Neural progenitor cell (in vitro differentiated cells): ENCODE measurements at regions not wholly inside any gene's neighbourhood (a gene's known extent, or its start where the extent isn't known, plus 50 kb on each side); places are given as distances from the start of the nearest gene placed in this dataset.

Experiments used
- DNase-seq: peaks from one replicate; pipeline ENCODE4 v3.0.0-alpha.2; 2016; ENCODE audit warnings: low spot score
- H2AFZ ChIP-seq: fragments of 200-600 bp; sonication (generic); replicated peaks from 2 replicates; pipeline ENCODE4 v1.6.1; 2016; ENCODE audit warnings: antibody characterized with exemption
- H3F3A ChIP-seq: fragments of 200-600 bp; sonication (generic); 2 replicates; pipeline ENCODE4 v1.6.1; 2016; ENCODE audit warnings: antibody characterized with exemption, low read depth
- H3K27ac ChIP-seq: fragments of 200-600 bp; sonication (generic); 2 replicates; pipeline ENCODE4 v1.5.1; 2016; ENCODE audit warnings: mild to moderate bottlenecking
- H3K27me3 ChIP-seq: fragments of 200-600 bp; sonication (generic); 2 replicates; pipeline ENCODE4 v1.6.1; 2016; ENCODE audit warnings: mild to moderate bottlenecking, moderate library complexity
- H3K36me3 ChIP-seq: fragments of 200-600 bp; sonication (generic); 2 replicates; pipeline ENCODE4 v1.5.1; 2016
- H3K4me1 ChIP-seq: fragments of 200-600 bp; sonication (generic); 2 replicates; pipeline ENCODE4 v1.6.1; 2016; ENCODE audit warnings: mixed run types
- H3K4me2 ChIP-seq: fragments of 200-600 bp; sonication (generic); 2 replicates; pipeline ENCODE4 v1.6.1; 2016
- H3K4me3 ChIP-seq: fragments of 200-600 bp; sonication (generic); 2 replicates; pipeline ENCODE4 v1.5.1; 2016
- H3K79me2 ChIP-seq: fragments of 200-600 bp; sonication (generic); 2 replicates; pipeline ENCODE4 v1.6.1; 2016; ENCODE audit warnings: low read depth
- H3K9ac ChIP-seq: fragments of 200-600 bp; sonication (generic); 2 replicates; pipeline ENCODE4 v1.6.1; 2016
- H3K9me3 ChIP-seq: fragments of 200-600 bp; sonication (generic); 2 replicates; pipeline ENCODE4 v1.5.1; 2016; ENCODE audit warnings: low read depth
- H4K20me1 ChIP-seq: fragments of 200-600 bp; sonication (generic); 2 replicates; pipeline ENCODE4 v1.6.1; 2016; ENCODE audit warnings: low read depth
- H3K27ac Mint-ChIP-seq: 3 replicates; pipeline ENCODE4 v1.8.0; 2021; ENCODE audit warnings: mixed read lengths
- H3K27me3 Mint-ChIP-seq: 2 replicates; pipeline ENCODE4 v1.8.0; 2022; ENCODE audit warnings: low read depth, mild to moderate bottlenecking, inconsistent platforms, moderate library complexity, mixed read lengths; ENCODE audit not compliant: insufficient read depth
- H3K36me3 Mint-ChIP-seq: 3 replicates; pipeline ENCODE4 v1.8.0; 2021; ENCODE audit warnings: mixed read lengths
- H3K4me1 Mint-ChIP-seq: 3 replicates; pipeline ENCODE4 v1.8.0; 2021; ENCODE audit warnings: mixed read lengths
- H3K4me3 Mint-ChIP-seq: 3 replicates; pipeline ENCODE4 v1.8.0; 2021; ENCODE audit warnings: mild to moderate bottlenecking, moderate library complexity, mixed read lengths
- H3K9me3 Mint-ChIP-seq: 3 replicates; pipeline ENCODE4 v1.8.0; 2020; ENCODE audit warnings: mixed read lengths
- EZH2 ChIP-seq: fragments of 200-600 bp; sonication (generic); IDR thresholded peaks from 2 replicates; pipeline ENCODE4 v1.6.1; 2017; ENCODE audit warnings: antibody characterized with exemption, mild to moderate bottlenecking, moderate library complexity
- EZH2phosphoT487 ChIP-seq: fragments of 200-600 bp; sonication (generic); IDR thresholded peaks from 2 replicates; pipeline ENCODE4 v1.6.1; 2017; ENCODE audit warnings: antibody characterized with exemption
- TF ChIP-seq, protein P1 (sequence below): fragments of 200-600 bp; sonication (generic); IDR thresholded peaks from 2 replicates; pipeline ENCODE4 v1.5.1; 2017; ENCODE audit warnings: antibody characterized with exemption, mild to moderate bottlenecking

GRCh38 chr4:126734465-126734864 lies 898.3 kb upstream of the INTU start:
- Mint-ChIP-seq H3K9me3 (no peaks in the 10 kb centered on the region), H3K27ac (no peak overlapping the region), H3K4me1 (no peaks in the 10 kb centered on the region), H3K4me3 (no peak overlapping the region), H3K36me3 (no peaks in the 10 kb centered on the region), H3K27me3 (no peaks in the 10 kb centered on the region)
- H3K9me3 ChIP-seq, result no peaks in the 10 kb centered on the region
- H3K4me1 ChIP-seq, result no peaks in the 10 kb centered on the region
- H3K79me2 ChIP-seq, result no peaks in the 10 kb centered on the region
- H3K36me3 ChIP-seq, result no peaks in the 10 kb centered on the region
- H3K27ac ChIP-seq, result no peak overlapping the region
- no peak overlapping the region for H2AFZ ChIP-seq
- no peak for DNase-seq
- H3K27me3 ChIP-seq, result no peaks in the 10 kb centered on the region
- H3K4me2 ChIP-seq, result no peak overlapping the region
- TF ChIP-seq, protein P1, sequence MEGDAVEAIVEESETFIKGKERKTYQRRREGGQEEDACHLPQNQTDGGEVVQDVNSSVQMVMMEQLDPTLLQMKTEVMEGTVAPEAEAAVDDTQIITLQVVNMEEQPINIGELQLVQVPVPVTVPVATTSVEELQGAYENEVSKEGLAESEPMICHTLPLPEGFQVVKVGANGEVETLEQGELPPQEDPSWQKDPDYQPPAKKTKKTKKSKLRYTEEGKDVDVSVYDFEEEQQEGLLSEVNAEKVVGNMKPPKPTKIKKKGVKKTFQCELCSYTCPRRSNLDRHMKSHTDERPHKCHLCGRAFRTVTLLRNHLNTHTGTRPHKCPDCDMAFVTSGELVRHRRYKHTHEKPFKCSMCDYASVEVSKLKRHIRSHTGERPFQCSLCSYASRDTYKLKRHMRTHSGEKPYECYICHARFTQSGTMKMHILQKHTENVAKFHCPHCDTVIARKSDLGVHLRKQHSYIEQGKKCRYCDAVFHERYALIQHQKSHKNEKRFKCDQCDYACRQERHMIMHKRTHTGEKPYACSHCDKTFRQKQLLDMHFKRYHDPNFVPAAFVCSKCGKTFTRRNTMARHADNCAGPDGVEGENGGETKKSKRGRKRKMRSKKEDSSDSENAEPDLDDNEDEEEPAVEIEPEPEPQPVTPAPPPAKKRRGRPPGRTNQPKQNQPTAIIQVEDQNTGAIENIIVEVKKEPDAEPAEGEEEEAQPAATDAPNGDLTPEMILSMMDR, result no peak
- TF ChIP-seq EZH2phosphoT487 (no peak), EZH2 (no peak)
- no peak overlapping the region for H3K9ac ChIP-seq
- H3F3A ChIP-seq, result no peaks in the 10 kb centered on the region
- H3K4me3 ChIP-seq, result no peak overlapping the region
- no peaks in the 10 kb centered on the region for H4K20me1 ChIP-seq

DNA sequence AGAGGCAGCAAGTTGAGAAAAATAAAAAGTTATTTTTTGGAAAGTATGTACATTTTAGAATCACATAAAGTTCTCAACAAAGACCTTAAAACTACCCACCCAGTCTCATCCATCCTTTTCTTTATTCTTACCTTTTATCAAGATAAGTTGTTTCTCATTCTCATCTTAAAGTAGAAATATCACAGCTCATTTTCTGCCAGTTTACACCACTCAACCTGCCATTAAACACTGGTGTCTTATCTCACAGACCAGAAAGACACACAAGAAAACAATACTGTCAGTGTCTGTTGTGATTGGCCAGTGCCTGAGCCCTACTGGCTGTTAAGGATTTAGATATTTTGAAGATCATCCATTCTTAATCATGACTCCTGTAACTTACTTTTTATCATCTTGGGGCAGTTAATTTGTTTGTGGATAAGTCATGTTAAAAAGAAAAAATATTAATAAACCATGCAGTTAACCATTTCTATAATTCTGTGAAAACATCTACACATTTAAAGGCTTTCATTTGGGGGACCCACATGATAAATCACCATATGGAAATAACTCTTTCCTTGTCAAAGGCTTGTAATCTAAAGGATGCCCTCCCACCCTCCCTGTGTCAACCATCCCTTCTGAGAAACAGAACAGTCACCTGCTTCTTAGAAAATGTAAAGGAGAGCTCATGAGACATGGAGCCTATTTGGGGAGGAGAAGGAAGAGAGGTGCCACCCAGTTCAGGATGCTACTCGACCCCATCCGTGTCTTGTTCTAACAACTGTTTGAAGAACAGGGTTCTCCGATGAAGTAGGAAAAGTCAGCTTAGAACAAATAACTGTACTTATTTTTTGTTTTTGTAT lies 897.2 kb upstream of the INTU start:
- H3K27ac Mint-ChIP-seq, result no peak overlapping the region
- no peak overlapping the region for H3K9ac ChIP-seq
- no peaks in the 10 kb centered on the region for H3K9me3 Mint-ChIP-seq
- H3K27me3 ChIP-seq, result no peaks in the 10 kb centered on the region
- H3K4me3 Mint-ChIP-seq, result no peak overlapping the region
- H3K27ac ChIP-seq, result no peak overlapping the region
- H3K9me3 ChIP-seq, result no peaks in the 10 kb centered on the region
- H2AFZ ChIP-seq, result no peak overlapping the region
- H3K79me2 ChIP-seq, result no peaks in the 10 kb centered on the region
- no peak overlapping the region for H3K4me2 ChIP-seq
- no peaks in the 10 kb centered on the region for H3K27me3 Mint-ChIP-seq
- H4K20me1 ChIP-seq, result no peaks in the 10 kb centered on the region
- no peak for TF ChIP-seq EZH2phosphoT487
- no peaks in the 10 kb centered on the region for H3K4me1 Mint-ChIP-seq
- no peak overlapping the region for H3K4me3 ChIP-seq
- no peaks in the 10 kb centered on the region for H3K4me1 ChIP-seq
- no peaks in the 10 kb centered on the region for H3F3A ChIP-seq
- no peak for DNase-seq
- no peaks in the 10 kb centered on the region for H3K36me3 Mint-ChIP-seq
- no peaks in the 10 kb centered on the region for H3K36me3 ChIP-seq

DNA sequence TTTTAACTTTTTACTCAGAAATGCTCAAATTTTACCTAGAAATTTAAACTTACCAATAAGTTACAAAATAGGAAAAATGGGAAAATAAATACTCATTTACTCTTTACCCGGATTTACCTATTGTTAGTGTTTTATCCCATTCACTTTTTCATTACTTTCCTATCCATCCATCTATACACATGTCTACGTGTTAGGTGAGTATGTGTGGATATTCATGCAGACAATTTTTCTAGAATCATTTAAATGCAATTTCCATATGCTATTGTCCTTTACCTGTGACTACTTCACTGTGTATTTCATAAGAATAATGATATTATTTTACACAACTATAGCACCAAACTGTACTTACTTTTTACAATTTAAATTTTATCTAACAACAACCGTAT lies 896.6 kb upstream of the INTU start:
- Histone ChIP-seq H3K4me2 (no peak overlapping the region), H3K36me3 (no peaks in the 10 kb centered on the region), H3K4me3 (no peak overlapping the region), H4K20me1 (no peaks in the 10 kb centered on the region), H3K9ac (no peak overlapping the region), H2AFZ (no peak overlapping the region), H3K79me2 (no peaks in the 10 kb centered on the region), H3F3A (no peaks in the 10 kb centered on the region), H3K27me3 (no peaks in the 10 kb centered on the region), H3K9me3 (no peaks in the 10 kb centered on the region), H3K27ac (no peak overlapping the region), H3K4me1 (no peaks in the 10 kb centered on the region)
- Mint-ChIP-seq H3K27ac (no peak overlapping the region), H3K36me3 (no peaks in the 10 kb centered on the region), H3K4me1 (no peaks in the 10 kb centered on the region), H3K27me3 (no peaks in the 10 kb centered on the region), H3K4me3 (no peak overlapping the region), H3K9me3 (no peaks in the 10 kb centered on the region)
- DNase-seq, result no peak
- TF ChIP-seq EZH2, result no peak

- Histone ChIP-seq H4K20me1 (no peaks in the 10 kb centered on the region), H3K27me3 (no peaks in the 10 kb centered on the region), H3K4me2 (no peak overlapping the region), H3K9ac (no peak overlapping the region), H3K4me3 (no peak overlapping the region), H3K36me3 (no peaks in the 10 kb centered on the region), H3K9me3 (no peaks in the 10 kb centered on the region), H3F3A (no peaks in the 10 kb centered on the region), H2AFZ (no peak overlapping the region), H3K27ac (no peak overlapping the region), H3K4me1 (no peaks in the 10 kb centered on the region), H3K79me2 (no peaks in the 10 kb centered on the region)
- Mint-ChIP-seq H3K4me1 (no peaks in the 10 kb centered on the region), H3K4me3 (no peak overlapping the region), H3K27ac (no peak overlapping the region), H3K27me3 (no peaks in the 10 kb centered on the region), H3K36me3 (no peaks in the 10 kb centered on the region), H3K9me3 (no peaks in the 10 kb centered on the region)
- no peak for TF ChIP-seq EZH2
- TF ChIP-seq, protein P1, result no peak
- TF ChIP-seq EZH2phosphoT487, result no peak
- no peak for DNase-seq
Observed at GRCh38 chr4:126737899-126738526, 894.7 kb upstream of the INTU start.
